NT2/D1 (cell line): ENCODE measurements at regions not wholly inside any gene's neighbourhood (a gene's known extent, or its start where the extent isn't known, plus 50 kb on each side); places are given as distances from the start of the nearest gene placed in this dataset.

Experiments used
- DNase-seq: peaks from one replicate; pipeline ENCODE4 v3.0.0-alpha.2; 2011; ENCODE audit warnings: low read depth, low spot score
- H3K27me3 ChIP-seq: 2 replicates; pipeline ENCODE4 v1.6.0; 2011; ENCODE audit warnings: mild to moderate bottlenecking; ENCODE audit not compliant: insufficient read length, insufficient read depth
- H3K36me3 ChIP-seq: 2 replicates; pipeline ENCODE4 v1.6.1; 2011; ENCODE audit warnings: mild to moderate bottlenecking, low read length, mixed read lengths; ENCODE audit not compliant: insufficient read depth, insufficient read length
- H3K4me1 ChIP-seq: 2 replicates; pipeline ENCODE4 v1.5.1; 2011; ENCODE audit not compliant: insufficient read depth, insufficient read length
- H3K4me3 ChIP-seq: 2 replicates; pipeline ENCODE4 v1.5.1; 2011; ENCODE audit warnings: low read depth; ENCODE audit not compliant: insufficient read length
- H3K9ac ChIP-seq: 2 replicates; pipeline ENCODE4 v1.6.0; 2011; ENCODE audit warnings: low read depth; ENCODE audit not compliant: insufficient read length
- H3K9me3 ChIP-seq: 2 replicates; pipeline ENCODE4 v1.5.1; 2011; ENCODE audit warnings: mild to moderate bottlenecking, low read length; ENCODE audit not compliant: insufficient read depth
- SUZ12 ChIP-seq: IDR thresholded peaks from 2 replicates; pipeline ENCODE4 v1.6.1; 2011; ENCODE audit not compliant: insufficient read length, insufficient read depth; ENCODE audit errors: extremely low read depth
- YY1 ChIP-seq: IDR thresholded peaks from 2 replicates; pipeline ENCODE4 v1.6.1; 2011; ENCODE audit not compliant: insufficient read length, insufficient read depth
- ZNF274 ChIP-seq: IDR thresholded peaks from 2 replicates; pipeline ENCODE4 v1.6.1; 2011; ENCODE audit warnings: mild to moderate bottlenecking, low read depth, low read length

GRCh38 chr7:9100289-9100688, 666.9 kb downstream of the NXPH1 start:
- Histone ChIP-seq H3K4me3 (no peak overlapping the region), H3K27me3 (no peaks in the 10 kb centered on the region), H3K9me3 (no peaks in the 10 kb centered on the region), H3K9ac (no peak overlapping the region), H3K36me3 (no peaks in the 10 kb centered on the region), H3K4me1 (no peaks in the 10 kb centered on the region)
- DNase-seq = no peak
- no peak for TF ChIP-seq SUZ12
- no peak for TF ChIP-seq YY1
- TF ChIP-seq ZNF274 = no peak

DNA sequence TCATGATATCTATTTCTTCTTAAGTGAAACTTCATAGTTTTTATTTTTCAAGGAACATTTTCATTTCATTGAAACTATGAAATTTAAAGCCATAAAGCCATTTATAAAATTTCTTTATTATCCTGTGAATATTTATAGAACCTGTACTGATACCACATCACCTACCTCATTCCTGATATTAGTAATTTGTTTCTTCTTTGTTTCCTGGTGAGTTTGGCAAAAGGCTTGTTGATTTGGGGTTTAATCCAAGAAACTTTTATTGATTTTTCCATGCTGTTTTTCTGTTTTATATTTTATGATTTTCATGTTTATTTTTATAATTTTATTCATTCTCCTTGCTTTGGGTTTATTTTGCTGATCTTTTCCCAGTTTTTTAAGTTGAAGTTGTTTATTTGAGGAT, 669.4 kb downstream of the NXPH1 start:
- H3K27me3 ChIP-seq = no peaks in the 10 kb centered on the region
- H3K9me3 ChIP-seq = no peaks in the 10 kb centered on the region
- no peak for TF ChIP-seq ZNF274
- no peaks in the 10 kb centered on the region for H3K4me1 ChIP-seq
- H3K36me3 ChIP-seq = no peaks in the 10 kb centered on the region
- no peak for DNase-seq
- H3K9ac ChIP-seq = no peak overlapping the region
- H3K4me3 ChIP-seq = no peak overlapping the region

- Histone ChIP-seq H3K36me3 (no peaks in the 10 kb centered on the region), H3K4me1 (no peaks in the 10 kb centered on the region), H3K4me3 (no peak overlapping the region), H3K9me3 (no peaks in the 10 kb centered on the region), H3K9ac (no peak overlapping the region), H3K27me3 (no peaks in the 10 kb centered on the region)
- DNase-seq = no peak
- TF ChIP-seq YY1 (no peak), SUZ12 (no peak), ZNF274 (no peak)
Observed at GRCh38 chr7:9106747-9107146, 673.3 kb downstream of the NXPH1 start.

GRCh38 chr7:9120331-9120730, 686.9 kb downstream of the NXPH1 start:
- no peaks in the 10 kb centered on the region for H3K9me3 ChIP-seq
- no peaks in the 10 kb centered on the region for H3K27me3 ChIP-seq
- H3K4me1 ChIP-seq = no peaks in the 10 kb centered on the region
- TF ChIP-seq SUZ12 (no peak), YY1 (no peak)
- DNase-seq = no peak
- H3K9ac ChIP-seq = no peak overlapping the region
- no peaks in the 10 kb centered on the region for H3K36me3 ChIP-seq
- no peak overlapping the region for H3K4me3 ChIP-seq

DNA sequence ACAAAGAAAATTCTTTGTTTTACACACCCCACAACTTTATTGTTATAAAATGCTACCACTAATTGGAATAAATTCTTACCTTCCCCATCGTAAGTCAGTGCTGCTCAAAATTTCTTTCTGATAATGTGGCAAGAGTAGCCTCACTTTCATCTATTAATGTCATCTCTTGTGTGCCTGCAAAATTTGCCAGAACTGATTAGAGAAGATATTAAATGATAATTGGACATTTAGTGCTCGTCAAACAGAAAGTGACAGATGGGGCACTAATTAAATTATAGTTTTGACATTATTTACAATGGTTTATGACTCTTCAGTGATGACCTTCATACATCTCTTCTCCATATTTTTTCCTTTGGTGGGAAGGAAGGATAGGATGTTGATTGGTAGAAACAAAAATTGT, 690.9 kb downstream of the NXPH1 start:
- H3K27me3 ChIP-seq = no peaks in the 10 kb centered on the region
- TF ChIP-seq ZNF274 (no peak), SUZ12 (no peak)
- no peaks in the 10 kb centered on the region for H3K36me3 ChIP-seq
- H3K9me3 ChIP-seq = no peaks in the 10 kb centered on the region
- no peaks in the 10 kb centered on the region for H3K4me1 ChIP-seq
- H3K4me3 ChIP-seq = no peak overlapping the region
- no peak for DNase-seq
- no peak overlapping the region for H3K9ac ChIP-seq

GRCh38 chr7:9125246-9125645, 691.8 kb downstream of the NXPH1 start:
- Histone ChIP-seq H3K9me3 (no peaks in the 10 kb centered on the region), H3K27me3 (no peaks in the 10 kb centered on the region), H3K9ac (no peak overlapping the region), H3K4me3 (no peak overlapping the region), H3K36me3 (no peaks in the 10 kb centered on the region), H3K4me1 (no peaks in the 10 kb centered on the region)
- no peak for TF ChIP-seq SUZ12
- DNase-seq = no peak

- H3K9me3 ChIP-seq = no peaks in the 10 kb centered on the region
- H3K4me1 ChIP-seq = no peaks in the 10 kb centered on the region
- H3K27me3 ChIP-seq = no peaks in the 10 kb centered on the region
- no peak for DNase-seq
- H3K9ac ChIP-seq = no peak overlapping the region
- H3K36me3 ChIP-seq = no peaks in the 10 kb centered on the region
- H3K4me3 ChIP-seq = no peak overlapping the region
- no peak for TF ChIP-seq SUZ12
- TF ChIP-seq YY1 = no peak
- TF ChIP-seq ZNF274 = no peak
Observed at GRCh38 chr7:9127901-9128300, 694.5 kb downstream of the NXPH1 start.

GRCh38 chr7:9148687-9149086, 715.3 kb downstream of the NXPH1 start:
- Histone ChIP-seq H3K4me1 (no peaks in the 10 kb centered on the region), H3K9ac (no peak overlapping the region), H3K27me3 (no peaks in the 10 kb centered on the region), H3K36me3 (no peaks in the 10 kb centered on the region), H3K4me3 (no peak overlapping the region), H3K9me3 (no peaks in the 10 kb centered on the region)
- TF ChIP-seq YY1 (no peak), SUZ12 (no peak), ZNF274 (no peak)
- DNase-seq = no peak
